ENCODE measurements at regions not wholly inside any gene's neighbourhood (a gene's known extent, or its start where the extent isn't known, plus 50 kb on each side); places are given as distances from the start of the nearest gene placed in this dataset.
"Not testable (repeated sequence)": the region's sequence is repeated elsewhere in the genome, so short reads cannot be mapped to it uniquely, and the experiment has no call there.

DNA sequence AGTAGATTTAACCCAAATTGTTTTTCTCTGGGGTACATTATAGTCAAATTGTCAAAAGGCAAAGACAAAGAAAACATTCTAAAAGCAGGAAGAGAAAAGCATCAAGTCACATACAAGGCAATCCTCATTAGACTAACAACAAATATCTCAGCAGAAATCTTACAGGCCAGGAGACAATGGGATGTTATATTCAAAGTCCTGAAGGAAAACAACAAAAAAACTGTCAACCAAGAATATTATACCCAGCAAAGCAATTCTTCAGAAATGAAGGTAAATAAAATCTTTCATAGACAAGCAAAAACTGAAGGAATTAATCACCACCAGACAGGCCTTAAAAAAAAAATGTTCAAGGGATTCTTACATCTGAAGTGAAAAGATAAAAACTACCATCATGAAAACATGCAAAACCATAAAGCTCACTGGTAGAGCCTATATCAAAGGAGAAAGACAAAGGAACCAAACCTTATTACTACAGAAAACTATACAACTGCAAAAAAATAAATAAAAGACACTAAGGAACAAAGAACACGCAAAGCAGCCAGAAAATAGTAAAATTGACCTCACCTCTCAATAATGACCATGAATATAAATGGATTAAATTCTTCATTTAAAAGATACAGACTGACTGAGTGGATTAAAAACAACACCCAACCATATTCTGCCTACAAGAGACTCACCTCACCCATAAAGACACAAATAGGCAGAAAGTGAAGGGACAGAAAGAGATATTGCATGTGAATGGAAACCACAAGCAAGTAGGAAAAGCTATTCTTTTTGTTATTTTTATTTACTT lies 113.8 kb upstream of the ZC3H11B start:
- no peak for DNase-seq (ENCODE audit: low read depth)

DNA sequence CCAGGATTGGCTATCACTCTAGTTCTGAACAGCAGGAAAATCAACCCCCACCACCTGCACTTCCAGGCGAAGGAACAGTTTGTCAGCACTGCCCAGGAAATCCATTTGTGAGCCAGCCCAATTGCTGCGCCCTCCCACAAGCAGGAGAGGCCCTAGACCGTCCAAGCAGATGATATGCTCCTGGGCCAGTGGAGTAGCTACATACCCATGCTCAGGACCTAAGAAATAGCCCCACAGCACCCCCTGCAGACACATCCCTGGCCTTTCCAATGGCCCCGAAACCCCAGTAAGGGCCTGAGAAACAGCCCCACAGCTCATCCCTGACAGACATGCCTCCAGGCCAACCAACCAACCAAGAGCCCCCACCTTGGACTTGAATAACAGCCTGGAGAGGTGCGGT lies 111.5 kb upstream of the ZC3H11B start:
- no peak for DNase-seq (ENCODE audit: low read depth)

DNA sequence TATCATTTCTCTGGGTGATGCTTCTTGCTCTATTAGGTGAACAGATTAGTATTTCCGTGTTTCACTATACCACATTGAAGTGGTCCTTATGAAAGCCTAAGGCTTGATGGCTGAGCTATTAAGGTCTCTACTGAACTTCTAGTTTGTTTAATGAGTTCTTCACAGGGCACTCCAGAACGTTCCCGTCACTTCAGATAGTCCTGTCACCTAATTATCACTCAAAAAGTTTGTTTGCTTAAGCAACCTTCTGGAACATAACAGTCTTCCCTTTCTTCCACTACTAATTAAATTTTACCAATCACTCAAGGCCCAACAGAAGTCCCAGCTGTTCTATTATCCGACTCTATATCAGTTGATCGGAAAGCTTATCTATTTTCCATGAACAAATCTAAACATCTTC lies 104.6 kb upstream of the ZC3H11B start:
- DNase-seq (ENCODE audit: low read depth), result no peak

DNA sequence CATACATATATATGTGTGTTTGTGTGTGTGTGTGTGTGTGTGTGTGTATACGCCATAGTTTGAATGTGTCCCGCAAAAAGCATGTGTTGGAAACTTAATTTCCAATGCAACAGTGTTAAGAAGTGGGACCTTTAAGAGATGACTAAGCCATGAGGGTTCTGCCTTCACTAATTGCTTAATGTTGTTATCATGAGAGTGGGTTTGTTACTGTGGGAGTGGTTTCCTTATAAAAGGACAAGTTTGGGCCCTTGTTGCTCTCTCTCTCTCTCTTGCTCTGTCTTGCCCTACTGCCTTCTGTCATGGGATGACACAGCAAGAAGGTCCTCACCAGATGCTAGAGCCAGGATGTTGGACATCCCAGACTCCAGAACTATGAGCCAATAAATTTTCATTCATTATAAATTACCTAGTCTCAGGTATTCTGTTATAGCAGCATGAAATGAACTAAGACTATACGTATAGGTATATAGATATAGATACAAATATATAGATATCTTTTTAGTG lies 103.8 kb upstream of the ZC3H11B start:
- DNase-seq (ENCODE audit: low read depth), result no peak

DNA sequence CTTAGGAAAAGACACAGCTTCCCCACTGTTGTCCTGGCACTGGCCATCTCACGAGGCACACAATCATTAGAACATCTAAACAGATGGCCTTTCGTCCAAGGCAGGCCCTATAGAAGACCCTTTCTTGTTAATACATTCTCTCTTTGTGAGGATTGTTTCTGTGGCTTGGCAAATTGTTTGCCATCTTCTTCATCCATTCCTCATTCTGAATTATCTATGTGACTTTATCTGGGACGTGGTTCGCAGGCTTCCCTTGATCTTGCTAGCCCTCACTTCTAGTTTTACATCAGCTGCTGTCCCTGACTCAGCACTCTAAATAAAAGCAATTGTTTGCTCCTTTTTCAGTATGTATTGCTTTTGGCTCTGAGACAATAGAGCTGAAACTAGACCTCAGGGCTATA lies 101.1 kb upstream of the ZC3H11B start:
- no peak for DNase-seq (ENCODE audit: low read depth)

DNA sequence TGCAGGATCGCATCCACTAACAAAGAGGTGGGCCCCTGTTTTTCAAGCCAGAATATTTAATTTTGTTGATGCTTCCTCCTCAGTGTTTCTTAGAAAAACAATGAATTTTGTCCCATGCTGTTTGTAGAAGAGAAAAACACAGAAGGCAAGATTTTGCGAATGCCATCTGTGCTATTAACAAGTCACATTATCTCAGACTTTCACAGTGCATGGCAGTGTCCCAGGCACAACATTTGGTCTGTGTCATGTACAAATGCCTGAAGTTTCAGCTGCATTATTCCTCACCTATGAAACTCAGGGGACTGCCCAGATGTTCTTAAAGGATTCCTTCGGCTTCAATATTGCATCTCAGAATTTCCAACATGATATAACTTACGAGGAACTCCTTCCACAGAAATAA lies 99.6 kb upstream of the ZC3H11B start:
- no peak for DNase-seq (ENCODE audit: low read depth)

DNA sequence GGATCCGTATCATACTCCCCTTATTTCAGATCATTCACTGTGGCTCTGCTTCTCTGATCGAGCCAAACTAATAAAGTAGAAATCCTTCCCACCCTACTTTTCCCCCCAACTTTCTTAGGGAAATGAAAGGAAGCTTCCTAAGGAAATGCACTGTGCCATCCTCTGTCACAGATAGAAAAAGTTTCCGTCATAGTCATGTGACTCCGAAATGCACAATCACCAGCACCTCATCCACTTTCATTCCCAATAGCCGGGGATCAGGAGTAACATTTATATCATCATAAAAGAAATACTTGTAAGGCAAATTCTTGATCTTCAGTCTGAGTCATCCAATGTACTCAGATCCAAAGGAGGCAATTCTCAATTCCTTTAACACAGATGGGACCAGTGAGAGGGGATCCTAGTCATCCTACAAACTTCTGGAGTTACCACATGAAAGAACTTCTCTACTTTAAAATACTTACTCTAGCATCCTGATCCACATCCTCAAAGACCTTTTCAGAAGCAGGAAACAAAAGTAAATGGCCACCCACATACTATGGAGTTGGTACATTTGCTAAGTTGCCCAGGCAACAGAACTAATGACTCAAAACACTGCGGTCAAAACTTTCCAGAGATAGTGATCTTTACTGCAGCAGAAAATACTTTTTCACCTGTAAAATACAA lies 97.8 kb upstream of the ZC3H11B start:
- peak; percentile 92 for DNase-seq (ENCODE audit: low read depth)

DNA sequence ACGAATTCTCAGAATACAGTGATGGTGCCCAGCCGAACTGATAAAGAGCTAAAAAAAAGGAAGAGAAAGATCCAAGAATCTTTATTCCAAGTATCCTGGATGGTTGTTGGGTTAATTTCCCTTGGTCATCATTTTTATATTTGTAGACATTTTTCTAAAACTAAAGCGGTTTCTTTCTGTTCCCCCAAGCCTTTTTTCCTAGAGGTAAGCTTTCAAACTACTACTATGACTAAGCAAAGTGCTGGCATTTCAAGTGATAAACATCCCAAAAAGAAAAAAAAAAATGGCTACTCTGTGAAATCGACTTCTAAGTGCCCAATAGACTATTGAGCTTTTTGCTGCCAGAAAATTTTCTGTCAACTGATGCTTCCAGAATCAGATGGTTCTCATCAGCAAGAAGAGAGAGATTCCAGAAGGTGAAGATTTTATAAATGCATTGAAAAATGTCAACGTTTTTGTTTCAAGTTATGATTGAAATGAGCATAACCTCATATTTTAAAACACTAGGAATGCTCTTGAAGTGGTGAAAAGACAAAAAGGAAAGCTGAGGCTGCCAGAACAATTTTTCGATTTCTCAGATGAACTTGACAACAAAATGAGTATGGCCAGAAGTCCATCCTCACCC lies 96.1 kb upstream of the ZC3H11B start:
- DNase-seq (ENCODE audit: low read depth), result no peak

DNA sequence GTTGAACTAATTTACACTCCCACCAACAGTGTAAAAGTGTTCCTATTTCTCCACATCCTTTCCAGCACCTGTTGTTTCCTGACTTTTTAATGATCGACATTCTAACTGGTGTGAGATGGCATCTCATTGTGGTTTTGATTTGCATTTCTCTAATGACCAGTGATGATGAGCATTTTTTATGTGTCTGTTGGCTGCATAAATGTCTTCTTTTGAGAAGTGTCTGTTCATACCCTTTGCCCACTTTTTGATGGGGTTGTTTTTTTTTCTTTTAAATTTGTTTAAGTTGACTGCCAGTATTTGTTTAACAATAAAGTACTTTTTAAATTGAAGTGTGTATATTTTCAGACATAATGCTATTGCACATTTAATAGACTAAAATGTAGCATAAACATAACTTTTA lies 95.0 kb upstream of the ZC3H11B start:
- not testable (repeated sequence) for DNase-seq (ENCODE audit: low read depth)

DNA sequence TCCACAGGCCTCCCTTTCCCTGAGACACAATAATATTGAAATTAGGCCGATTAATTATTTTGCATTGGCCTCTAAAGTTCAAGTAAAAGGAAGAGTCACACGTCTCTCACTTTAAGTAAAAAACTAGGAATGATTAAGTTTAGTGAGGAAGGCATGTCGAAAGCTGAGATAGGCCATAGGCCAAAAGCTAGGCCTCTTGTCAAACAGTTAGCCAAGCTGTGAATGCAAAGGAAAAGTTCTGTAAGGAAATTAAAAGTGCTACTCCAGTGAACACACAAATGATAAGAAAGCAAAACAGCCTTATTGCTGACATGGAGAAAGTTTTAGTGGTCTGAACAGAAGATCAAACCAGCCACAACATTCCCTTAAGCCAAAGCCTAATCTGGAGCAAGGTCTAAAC lies 91.4 kb upstream of the ZC3H11B start:
- DNase-seq (ENCODE audit: low read depth), result not testable (repeated sequence)

DNA sequence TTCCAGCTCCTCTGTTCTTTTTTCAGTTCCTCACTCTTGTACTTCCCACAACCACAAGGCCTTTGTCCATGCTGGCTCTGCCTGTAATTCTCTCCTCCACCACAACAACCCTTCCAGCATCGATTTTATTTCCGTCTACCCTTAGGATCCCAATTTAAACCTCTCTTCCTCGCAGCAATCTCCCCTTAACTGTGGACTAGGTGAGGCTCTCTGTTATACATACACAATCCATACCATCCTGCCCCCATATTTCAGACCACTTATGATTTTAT lies 90.4 kb upstream of the ZC3H11B start:
- DNase-seq (ENCODE audit: low read depth), result no peak

DNA sequence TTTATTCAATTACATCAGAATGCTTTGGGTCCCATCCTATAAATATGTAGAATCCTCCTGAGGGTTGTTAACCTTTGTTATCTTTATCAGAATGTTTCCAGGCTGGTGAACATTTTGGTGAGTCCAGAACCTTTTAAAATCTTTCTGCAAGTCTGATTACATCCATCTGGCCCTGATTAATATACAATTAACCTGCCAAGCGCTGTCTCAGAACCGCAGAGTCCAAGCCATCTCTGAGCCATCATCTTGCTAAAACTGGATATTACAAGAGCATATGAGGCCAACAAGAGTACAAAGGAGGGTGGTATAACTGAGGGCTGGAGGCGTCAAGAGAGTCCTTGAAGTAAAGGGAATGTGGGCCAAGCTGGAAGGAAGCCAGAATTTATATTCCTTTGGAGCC lies 88.6 kb upstream of the ZC3H11B start:
- DNase-seq (ENCODE audit: low read depth), result no peak

DNA sequence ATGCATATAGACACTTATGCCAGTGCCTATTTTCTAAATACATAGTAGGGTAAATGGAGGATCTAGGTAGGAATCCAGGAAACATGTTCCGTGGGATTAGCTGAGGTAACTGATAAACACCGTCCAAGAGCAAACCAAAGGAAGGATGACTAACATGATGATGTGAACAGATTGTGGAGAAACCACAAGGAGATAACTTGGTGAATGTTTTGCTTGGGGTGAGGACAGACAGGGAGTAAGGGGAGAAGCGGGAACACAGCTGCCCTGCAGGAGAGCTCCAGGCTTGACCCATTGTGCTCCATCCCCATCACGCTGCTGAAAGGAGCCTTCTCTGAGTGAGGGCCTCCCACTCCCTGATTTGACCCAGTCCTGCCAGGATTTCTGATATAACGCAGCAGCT lies 87.0 kb upstream of the ZC3H11B start:
- peak; percentile 94 for DNase-seq (ENCODE audit: low read depth)

DNA sequence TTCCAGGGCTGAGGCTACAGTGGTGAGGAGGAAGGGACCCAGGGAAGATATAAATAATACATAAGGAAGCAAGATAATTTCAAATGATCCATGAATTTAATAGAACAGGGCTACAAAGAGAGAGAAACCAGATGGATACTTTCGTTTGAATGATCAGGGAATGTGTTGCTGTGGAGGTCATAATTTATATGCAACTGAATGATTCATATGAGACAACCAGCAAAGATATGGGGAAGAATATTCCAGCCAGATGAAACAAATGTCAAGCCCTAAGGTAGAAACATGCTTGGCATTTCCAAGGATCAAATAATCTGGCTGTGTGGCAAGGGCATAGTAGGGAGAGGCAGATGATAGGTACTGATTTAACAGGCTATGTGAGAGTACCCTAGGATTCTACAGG lies 84.8 kb upstream of the ZC3H11B start:
- peak; percentile 34 for DNase-seq (ENCODE audit: low read depth)

DNA sequence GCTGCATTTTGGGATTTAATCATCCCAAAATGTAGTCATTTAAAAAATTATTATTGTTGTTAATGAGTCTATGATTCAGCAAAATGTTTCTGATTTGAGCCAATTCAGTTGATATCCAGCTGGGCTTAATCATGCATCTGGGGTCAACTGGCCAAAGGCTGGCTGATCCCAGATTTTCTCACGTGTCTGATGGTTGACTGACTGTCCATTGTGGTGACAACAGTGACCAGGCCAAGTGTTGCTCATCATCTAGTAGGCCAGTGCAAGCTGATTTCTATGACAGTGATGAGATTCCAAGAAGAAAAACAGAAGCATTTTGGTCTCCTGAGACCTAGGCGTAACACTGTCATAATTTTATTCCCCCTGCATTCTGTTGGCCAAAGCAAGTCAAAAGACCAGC lies 80.1 kb upstream of the ZC3H11B start:
- DNase-seq (ENCODE audit: low read depth), result no peak

DNA sequence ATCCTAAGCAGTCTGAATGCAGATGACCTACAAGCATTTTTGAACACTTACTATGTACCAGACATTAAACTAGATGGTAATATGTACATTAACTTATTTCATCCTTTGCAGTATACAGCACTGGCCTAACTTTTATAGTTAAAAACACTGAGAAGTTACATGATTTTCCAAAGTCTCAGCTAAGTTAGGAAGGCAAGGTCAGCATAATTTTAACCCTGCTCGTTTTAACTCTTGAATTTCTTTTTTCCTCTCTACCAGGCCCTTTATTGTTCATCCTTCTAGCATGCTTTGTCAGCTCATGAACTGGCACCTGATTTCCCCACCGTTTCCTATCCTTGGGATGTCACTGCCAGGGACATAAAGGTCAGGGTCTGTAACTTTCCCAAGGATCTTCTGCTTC lies 76.9 kb upstream of the ZC3H11B start:
- DNase-seq (ENCODE audit: low read depth), result no peak

DNA sequence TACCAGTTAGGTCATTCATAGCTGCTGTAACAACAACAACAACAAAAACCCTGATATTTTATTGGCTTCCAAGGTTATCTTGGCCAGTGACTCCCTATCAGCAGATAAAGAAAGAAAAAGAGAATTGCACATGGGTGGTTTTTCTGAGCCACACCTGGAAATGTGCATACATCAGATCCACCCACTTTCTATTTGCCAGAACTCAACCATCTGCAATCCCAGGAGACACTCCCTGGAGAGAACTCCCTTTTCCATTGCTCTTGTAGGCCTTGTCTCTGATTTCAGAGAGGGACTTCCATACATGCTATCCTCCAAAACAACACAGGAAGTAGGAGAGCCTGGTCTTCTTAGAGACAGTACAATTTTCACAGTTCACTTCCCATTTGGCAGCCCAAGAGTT lies 74.9 kb upstream of the ZC3H11B start:
- no peak for DNase-seq (ENCODE audit: low read depth)

DNA sequence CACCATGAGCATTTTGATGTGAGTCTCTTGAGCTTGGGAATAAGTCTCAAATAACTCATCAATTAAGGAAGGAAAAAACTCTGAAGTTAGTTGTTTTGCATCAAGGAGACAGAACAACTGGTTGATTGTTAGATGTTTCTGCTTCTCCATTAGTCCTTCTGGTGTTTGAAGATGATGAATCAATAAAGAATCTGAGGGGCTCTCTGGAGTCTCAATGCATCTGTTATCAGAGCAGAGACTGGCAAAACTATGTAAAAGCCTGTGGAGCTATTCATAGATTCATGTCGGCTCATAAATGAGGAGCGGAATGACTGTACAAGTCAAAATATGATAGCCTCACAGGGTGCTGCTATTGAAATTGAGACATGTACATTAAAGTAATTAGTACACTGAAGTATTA lies 73.3 kb upstream of the ZC3H11B start:
- DNase-seq (ENCODE audit: low read depth), result no peak

DNA sequence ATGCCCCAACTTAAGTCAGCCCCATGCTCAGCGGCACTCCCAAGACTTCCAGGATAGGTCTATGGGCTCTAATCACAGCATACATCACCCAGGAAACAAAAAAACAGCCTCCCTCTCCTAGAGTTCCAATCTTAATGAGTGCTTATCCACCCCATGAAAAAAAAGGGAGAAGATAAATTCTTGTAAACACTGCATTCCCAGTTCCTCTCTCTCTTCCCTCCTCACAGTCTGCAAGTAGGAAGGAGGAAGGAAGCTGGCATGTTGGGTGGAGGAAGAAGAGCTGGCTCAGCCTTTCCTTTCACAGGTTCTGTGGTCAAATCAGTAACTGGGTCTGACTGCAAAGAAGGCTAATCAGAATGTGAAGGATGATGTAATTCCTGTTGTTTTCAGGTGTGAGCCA lies 69.9 kb upstream of the ZC3H11B start:
- no peak for DNase-seq (ENCODE audit: low read depth)

DNA sequence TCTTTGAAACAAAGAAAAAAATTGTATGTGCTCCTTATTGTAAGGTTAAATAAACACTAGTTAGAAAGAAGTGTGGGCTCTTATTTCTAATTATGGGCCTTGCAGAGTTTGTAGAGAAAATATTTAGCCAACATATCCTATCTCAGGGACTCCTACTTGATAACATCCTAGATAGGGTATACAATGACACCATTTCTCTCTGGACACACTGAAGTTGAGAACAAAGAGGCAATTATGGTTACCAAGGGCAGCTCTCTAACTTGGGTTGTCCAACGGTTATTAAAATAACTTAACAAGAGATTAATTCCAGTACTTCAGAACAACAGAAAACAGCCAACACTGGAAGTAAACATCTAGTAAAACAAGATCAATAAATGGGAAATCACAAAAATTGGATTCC lies 69.0 kb upstream of the ZC3H11B start:
- DNase-seq (ENCODE audit: low read depth), result no peak

DNA sequence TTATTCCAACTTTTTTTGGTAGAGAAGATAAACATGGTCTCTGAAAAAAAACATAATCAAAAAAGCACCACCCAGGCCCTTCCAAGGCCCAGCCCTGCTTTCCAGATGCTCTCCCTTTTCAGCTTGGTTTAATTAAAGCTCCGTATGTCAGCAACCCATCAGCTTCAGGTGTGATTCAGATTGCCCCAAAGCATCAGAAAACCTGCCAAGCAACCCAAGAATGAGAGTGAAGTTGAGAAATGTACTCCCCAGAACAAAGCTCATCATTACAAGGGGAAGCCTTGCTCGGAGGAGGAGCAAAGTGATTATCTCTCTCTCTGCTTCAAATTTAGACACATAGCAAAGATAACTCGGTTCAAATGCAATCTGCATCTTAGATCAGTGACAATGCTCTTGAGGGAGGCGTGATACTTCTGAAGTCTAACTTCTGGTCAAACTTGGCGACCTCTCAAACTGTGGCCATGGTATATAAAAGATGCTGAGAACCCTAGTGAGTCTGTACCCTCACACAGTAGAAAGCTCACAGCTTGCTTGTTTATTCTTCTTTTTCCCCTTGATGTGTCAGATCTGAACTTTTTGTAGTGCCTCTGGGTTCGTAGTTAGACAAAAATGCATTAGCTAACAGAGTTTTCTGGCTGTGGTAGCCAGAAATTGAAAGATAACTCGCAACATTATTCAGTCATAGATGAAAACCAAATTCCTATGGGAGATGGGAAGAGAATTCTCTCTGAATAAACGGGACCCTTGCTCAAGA lies 63.3 kb upstream of the ZC3H11B start:
- no peak for DNase-seq (ENCODE audit: low read depth)

DNA sequence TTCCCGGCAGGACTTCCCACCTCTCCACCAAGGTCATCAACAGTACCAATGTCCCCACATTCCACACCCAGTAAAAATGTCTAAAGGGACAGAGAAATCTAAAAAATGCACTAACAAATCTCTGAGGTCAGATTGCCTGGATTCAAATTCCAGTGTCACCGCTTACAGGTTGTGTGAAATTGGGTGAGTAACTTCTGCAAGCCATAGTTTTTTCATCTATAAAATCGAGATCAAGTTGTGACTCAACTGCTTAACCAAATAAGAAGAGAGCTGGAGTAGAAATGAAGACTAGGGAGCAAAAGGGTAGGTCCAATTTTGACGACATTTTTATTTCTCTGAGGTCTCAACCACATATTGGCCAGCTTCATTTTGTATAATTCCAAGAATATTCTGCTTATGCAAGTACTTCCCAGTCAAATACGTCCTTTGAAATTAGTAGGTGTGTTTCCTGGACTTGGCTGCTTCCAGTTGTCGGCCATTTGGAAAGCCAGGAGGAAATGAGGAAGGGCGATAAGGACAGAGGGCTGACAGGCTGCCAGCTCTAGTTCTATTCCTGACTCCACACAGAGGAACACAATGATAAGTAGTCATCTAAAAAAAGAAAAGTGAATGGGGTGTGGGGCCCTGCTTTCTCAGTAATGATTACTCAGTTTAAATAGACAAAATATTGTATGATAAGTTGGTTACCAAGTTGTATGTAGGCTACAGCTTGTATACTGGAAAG lies 57.7 kb upstream of the ZC3H11B start:
- DNase-seq (ENCODE audit: low read depth), result peak; percentile 16

All from iris pigment epithelial cell (primary cell).